ENCODE measurements at regions not wholly inside any gene's neighbourhood (a gene's known extent, or its start where the extent isn't known, plus 50 kb on each side); places are given as distances from the start of the nearest gene placed in this dataset.

DNA sequence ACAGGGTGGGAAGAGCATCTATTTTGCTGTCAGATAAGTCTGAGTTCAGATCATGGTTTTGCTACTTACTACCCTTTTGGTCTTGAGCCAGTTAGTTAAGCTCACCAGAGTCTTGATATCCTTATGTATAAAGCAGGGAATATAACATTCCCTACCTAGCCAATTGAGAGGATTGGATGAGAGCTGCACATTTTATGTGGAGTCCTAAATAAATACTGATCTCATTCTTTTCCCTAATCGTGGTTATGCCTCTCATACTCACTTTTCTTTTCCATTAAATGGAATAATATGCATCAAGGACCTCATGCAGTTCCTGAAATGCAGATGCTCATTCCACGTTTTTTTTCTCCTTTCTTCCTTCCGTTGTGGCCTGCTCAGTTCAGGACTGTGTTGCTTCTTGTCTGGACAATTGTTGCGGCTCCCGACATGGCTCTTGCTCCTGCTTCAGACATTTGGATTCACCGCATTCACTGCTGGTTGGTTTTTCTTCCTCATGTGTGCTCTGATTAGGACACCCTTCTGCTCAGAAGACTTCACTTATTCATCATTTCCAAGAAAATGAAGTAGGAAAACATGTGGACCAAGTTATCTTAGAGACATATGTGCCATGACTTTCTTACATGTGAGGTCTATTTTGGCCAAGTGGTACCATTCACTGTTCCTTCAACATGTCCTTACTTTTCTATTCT, 90.2 kb downstream of the NFKBIZ start:
- no peak for TF ChIP-seq POLR2AphosphoS5 (IDR thresholded peaks at IDR 0.05; ENCODE audit: low read depth, low read length)
- TF ChIP-seq SP1 (IDR thresholded peaks at IDR 0.05; ENCODE audit: low read depth), result no peak
- TF ChIP-seq, protein P1, sequence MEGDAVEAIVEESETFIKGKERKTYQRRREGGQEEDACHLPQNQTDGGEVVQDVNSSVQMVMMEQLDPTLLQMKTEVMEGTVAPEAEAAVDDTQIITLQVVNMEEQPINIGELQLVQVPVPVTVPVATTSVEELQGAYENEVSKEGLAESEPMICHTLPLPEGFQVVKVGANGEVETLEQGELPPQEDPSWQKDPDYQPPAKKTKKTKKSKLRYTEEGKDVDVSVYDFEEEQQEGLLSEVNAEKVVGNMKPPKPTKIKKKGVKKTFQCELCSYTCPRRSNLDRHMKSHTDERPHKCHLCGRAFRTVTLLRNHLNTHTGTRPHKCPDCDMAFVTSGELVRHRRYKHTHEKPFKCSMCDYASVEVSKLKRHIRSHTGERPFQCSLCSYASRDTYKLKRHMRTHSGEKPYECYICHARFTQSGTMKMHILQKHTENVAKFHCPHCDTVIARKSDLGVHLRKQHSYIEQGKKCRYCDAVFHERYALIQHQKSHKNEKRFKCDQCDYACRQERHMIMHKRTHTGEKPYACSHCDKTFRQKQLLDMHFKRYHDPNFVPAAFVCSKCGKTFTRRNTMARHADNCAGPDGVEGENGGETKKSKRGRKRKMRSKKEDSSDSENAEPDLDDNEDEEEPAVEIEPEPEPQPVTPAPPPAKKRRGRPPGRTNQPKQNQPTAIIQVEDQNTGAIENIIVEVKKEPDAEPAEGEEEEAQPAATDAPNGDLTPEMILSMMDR (IDR thresholded peaks at IDR 0.05 in 2 of 3, conservative IDR thresholded peaks at IDR 0.05 in 1 of 3; ENCODE audit: borderline replicate concordance in 1 of 3, insufficient read depth in 1 of 3, low read depth in 2 of 3, low read length in 2 of 3), result no peak
- no peak for TF ChIP-seq POLR2A (IDR thresholded peaks at IDR 0.05; ENCODE audit: borderline replicate concordance, extremely low read depth, insufficient read depth, insufficient read length)
- no peak for TF ChIP-seq RAD21 (IDR thresholded peaks at IDR 0.05; ENCODE audit: low read depth)
- no peak for TF ChIP-seq EZH2 (IDR thresholded peaks at IDR 0.05)
- TF ChIP-seq JUND (IDR thresholded peaks at IDR 0.05), result no peak
- TF ChIP-seq SIN3A (IDR thresholded peaks at IDR 0.05; ENCODE audit: low read depth), result no peak
- TF ChIP-seq EZH2phosphoT487 (IDR thresholded peaks at IDR 0.05; ENCODE audit: borderline replicate concordance), result no peak
- TF ChIP-seq, protein P2, sequence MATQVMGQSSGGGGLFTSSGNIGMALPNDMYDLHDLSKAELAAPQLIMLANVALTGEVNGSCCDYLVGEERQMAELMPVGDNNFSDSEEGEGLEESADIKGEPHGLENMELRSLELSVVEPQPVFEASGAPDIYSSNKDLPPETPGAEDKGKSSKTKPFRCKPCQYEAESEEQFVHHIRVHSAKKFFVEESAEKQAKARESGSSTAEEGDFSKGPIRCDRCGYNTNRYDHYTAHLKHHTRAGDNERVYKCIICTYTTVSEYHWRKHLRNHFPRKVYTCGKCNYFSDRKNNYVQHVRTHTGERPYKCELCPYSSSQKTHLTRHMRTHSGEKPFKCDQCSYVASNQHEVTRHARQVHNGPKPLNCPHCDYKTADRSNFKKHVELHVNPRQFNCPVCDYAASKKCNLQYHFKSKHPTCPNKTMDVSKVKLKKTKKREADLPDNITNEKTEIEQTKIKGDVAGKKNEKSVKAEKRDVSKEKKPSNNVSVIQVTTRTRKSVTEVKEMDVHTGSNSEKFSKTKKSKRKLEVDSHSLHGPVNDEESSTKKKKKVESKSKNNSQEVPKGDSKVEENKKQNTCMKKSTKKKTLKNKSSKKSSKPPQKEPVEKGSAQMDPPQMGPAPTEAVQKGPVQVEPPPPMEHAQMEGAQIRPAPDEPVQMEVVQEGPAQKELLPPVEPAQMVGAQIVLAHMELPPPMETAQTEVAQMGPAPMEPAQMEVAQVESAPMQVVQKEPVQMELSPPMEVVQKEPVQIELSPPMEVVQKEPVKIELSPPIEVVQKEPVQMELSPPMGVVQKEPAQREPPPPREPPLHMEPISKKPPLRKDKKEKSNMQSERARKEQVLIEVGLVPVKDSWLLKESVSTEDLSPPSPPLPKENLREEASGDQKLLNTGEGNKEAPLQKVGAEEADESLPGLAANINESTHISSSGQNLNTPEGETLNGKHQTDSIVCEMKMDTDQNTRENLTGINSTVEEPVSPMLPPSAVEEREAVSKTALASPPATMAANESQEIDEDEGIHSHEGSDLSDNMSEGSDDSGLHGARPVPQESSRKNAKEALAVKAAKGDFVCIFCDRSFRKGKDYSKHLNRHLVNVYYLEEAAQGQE (IDR thresholded peaks at IDR 0.05; ENCODE audit: low read depth), result no peak

Measured in HCT116 (cell line).